ENCODE measurements at regions not wholly inside any gene's neighbourhood (a gene's known extent, or its start where the extent isn't known, plus 50 kb on each side); places are given as distances from the start of the nearest gene placed in this dataset.

DNA sequence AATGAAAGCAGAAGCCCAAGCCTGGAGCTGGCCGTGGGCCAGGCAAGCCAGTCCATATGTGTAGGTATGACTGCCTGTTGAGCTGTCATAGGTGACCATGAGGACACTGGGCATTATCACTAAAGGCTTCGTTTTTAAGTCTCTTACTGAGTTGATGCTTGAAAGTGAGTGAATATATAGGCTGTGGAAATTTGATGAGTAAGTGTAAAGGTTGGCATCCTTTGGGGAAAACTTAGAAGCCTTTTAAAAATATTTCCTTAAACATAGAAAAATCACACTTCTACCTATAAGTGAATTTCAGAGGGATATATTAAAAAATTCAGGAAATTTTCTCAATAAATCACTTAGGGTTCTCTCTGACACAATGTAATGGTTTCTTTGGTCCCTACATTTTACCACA, 396.5 kb downstream of the FOXG1 start:
- TF ChIP-seq, protein P1, sequence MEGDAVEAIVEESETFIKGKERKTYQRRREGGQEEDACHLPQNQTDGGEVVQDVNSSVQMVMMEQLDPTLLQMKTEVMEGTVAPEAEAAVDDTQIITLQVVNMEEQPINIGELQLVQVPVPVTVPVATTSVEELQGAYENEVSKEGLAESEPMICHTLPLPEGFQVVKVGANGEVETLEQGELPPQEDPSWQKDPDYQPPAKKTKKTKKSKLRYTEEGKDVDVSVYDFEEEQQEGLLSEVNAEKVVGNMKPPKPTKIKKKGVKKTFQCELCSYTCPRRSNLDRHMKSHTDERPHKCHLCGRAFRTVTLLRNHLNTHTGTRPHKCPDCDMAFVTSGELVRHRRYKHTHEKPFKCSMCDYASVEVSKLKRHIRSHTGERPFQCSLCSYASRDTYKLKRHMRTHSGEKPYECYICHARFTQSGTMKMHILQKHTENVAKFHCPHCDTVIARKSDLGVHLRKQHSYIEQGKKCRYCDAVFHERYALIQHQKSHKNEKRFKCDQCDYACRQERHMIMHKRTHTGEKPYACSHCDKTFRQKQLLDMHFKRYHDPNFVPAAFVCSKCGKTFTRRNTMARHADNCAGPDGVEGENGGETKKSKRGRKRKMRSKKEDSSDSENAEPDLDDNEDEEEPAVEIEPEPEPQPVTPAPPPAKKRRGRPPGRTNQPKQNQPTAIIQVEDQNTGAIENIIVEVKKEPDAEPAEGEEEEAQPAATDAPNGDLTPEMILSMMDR (IDR thresholded peaks at IDR 0.05), result no peak
- TF ChIP-seq POLR2A (IDR thresholded peaks at IDR 0.05; ENCODE audit: low read length) (no peak), CEBPB (IDR thresholded peaks at IDR 0.05) (no peak), RARB (CRISPR knock-in tag; IDR thresholded peaks at IDR 0.05) (no peak), KDM1A (IDR thresholded peaks at IDR 0.05; ENCODE audit: low read depth) (no peak), NPAS2 (CRISPR knock-in tag; IDR thresholded peaks at IDR 0.05; ENCODE audit: borderline replicate concordance) (no peak), ESRRA (IDR thresholded peaks at IDR 0.05; ENCODE audit: borderline replicate concordance, low read length) (no peak), MYC (IDR thresholded peaks at IDR 0.05; ENCODE audit: borderline replicate concordance, low read length) (no peak), MAFK (IDR thresholded peaks at IDR 0.05; ENCODE audit: partially characterized antibody) (no peak), EP300 (IDR thresholded peaks at IDR 0.05) (no peak)

All from A549 (cell line).